HEK293 (cell line): ENCODE measurements at regions not wholly inside any gene's neighbourhood (a gene's known extent, or its start where the extent isn't known, plus 50 kb on each side); places are given as distances from the start of the nearest gene placed in this dataset.

Experiments used
- CTCF ChIP-seq: fragments of 450-650 bp; formaldehyde crosslinking; IDR thresholded peaks from 2 replicates; pipeline ENCODE4 v1.5.1; 2016; ENCODE audit warnings: missing biosample characterization, missing genetic modification characterization
- PRDM10 ChIP-seq: fragments of 450-650 bp; formaldehyde crosslinking; IDR thresholded peaks from 2 replicates; pipeline ENCODE4 v1.5.1; 2016; ENCODE audit warnings: missing biosample characterization, missing genetic modification characterization
- REST ChIP-seq: fragments of 450-650 bp; formaldehyde crosslinking; IDR thresholded peaks from 2 replicates; pipeline ENCODE4 v1.5.1; 2016; ENCODE audit warnings: missing biosample characterization, missing genetic modification characterization
- ZBTB11 ChIP-seq: fragments of 450-650 bp; formaldehyde crosslinking; conservative IDR thresholded peaks from 2 replicates; pipeline ENCODE4 v1.5.1; 2016; ENCODE audit warnings: low read depth, missing biosample characterization, missing genetic modification characterization
- ZNF121 ChIP-seq: fragments of 450-650 bp; formaldehyde crosslinking; IDR thresholded peaks from 2 replicates; pipeline ENCODE4 v1.5.1; 2016; ENCODE audit warnings: missing biosample characterization, missing genetic modification characterization
- ZNF155 ChIP-seq: fragments of 450-650 bp; formaldehyde crosslinking; IDR thresholded peaks from 2 replicates; pipeline ENCODE4 v1.5.1; 2016; ENCODE audit warnings: missing biosample characterization, missing genetic modification characterization
- ZNF529 ChIP-seq: fragments of 450-650 bp; formaldehyde crosslinking; IDR thresholded peaks from 2 replicates; pipeline ENCODE4 v1.5.1; 2017; ENCODE audit warnings: missing genetic modification characterization, missing biosample characterization; ENCODE audit not compliant: insufficient replicate concordance
- ZNF571 ChIP-seq: fragments of 450-650 bp; formaldehyde crosslinking; IDR thresholded peaks from 2 replicates; pipeline ENCODE4 v1.5.0; 2017; ENCODE audit warnings: missing biosample characterization, missing genetic modification characterization
- ZNF639 ChIP-seq: fragments of 450-650 bp; formaldehyde crosslinking; IDR thresholded peaks from 2 replicates; pipeline ENCODE4 v1.5.1; 2016; ENCODE audit warnings: missing biosample characterization, missing genetic modification characterization

- no peak for TF ChIP-seq ZNF529 (tag by site-specific recombination)
- TF ChIP-seq ZNF155: no peak
- no peak for TF ChIP-seq PRDM10 (tag by site-specific recombination)
- TF ChIP-seq CTCF (tag by site-specific recombination): no peak
- no peak for TF ChIP-seq ZBTB11 (tag by site-specific recombination)
- TF ChIP-seq ZNF639: no peak
- no peak for TF ChIP-seq REST (tag by site-specific recombination)
- TF ChIP-seq ZNF121 (tag by site-specific recombination): no peak
- TF ChIP-seq ZNF571 (tag by site-specific recombination): no peak
Measured at GRCh38 chr4:79666875-79667274, 258.8 kb upstream of the GK2 start.
